ENCODE measurements at regions not wholly inside any gene's neighbourhood (a gene's known extent, or its start where the extent isn't known, plus 50 kb on each side); places are given as distances from the start of the nearest gene placed in this dataset.

DNA sequence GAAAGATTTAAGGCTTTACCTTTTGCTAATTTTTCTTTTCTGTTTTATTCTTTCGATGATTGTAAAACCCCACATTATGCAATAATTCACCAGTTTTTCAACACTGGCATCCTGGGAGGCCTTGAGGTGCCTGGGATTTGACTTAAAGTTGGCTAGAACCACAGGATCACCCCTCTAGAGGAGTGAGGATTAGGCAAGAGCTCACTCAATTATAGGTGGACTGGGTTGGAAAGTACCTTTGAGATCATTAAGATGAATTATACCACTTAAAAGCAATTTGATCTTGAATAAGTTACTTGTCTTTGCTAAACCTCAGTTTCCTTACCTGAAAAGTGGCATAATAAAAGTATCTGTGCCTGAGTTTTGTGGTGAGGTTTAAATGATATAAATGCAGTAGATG, 212.8 kb upstream of the TPRG1 start:
- TF ChIP-seq, protein P1, sequence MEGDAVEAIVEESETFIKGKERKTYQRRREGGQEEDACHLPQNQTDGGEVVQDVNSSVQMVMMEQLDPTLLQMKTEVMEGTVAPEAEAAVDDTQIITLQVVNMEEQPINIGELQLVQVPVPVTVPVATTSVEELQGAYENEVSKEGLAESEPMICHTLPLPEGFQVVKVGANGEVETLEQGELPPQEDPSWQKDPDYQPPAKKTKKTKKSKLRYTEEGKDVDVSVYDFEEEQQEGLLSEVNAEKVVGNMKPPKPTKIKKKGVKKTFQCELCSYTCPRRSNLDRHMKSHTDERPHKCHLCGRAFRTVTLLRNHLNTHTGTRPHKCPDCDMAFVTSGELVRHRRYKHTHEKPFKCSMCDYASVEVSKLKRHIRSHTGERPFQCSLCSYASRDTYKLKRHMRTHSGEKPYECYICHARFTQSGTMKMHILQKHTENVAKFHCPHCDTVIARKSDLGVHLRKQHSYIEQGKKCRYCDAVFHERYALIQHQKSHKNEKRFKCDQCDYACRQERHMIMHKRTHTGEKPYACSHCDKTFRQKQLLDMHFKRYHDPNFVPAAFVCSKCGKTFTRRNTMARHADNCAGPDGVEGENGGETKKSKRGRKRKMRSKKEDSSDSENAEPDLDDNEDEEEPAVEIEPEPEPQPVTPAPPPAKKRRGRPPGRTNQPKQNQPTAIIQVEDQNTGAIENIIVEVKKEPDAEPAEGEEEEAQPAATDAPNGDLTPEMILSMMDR (IDR thresholded peaks at IDR 0.05 in 8 of 11, conservative IDR thresholded peaks at IDR 0.05 in 3 of 11) = no peak
- no peak for TF ChIP-seq POLR2AphosphoS5 (IDR thresholded peaks at IDR 0.05)
